CD4-positive, alpha-beta T cell (primary cell): ENCODE measurements at regions not wholly inside any gene's neighbourhood (a gene's known extent, or its start where the extent isn't known, plus 50 kb on each side); places are given as distances from the start of the nearest gene placed in this dataset.

Experiments used
- ATAC-seq: fragments of 200-7000 bp; cut with Tn5 transposase; one replicate; pipeline ENCODE4 v1.10.0; 2022; ENCODE audit warnings: mild to moderate bottlenecking; ENCODE audit not compliant: poor library complexity
- CTCF ChIA-PET: fragments of 350-600 bp; sonication (Branson Sonifier 250); formaldehyde crosslinking; loops from one replicate; lab custom pipeline; 2021; ENCODE audit warnings: antibody characterized with exemption, inconsistent platforms; lab: Charles Lee
- POLR2A ChIA-PET: fragments of 350-600 bp; sonication (Branson Sonifier 250); formaldehyde crosslinking; loops from one replicate; lab custom pipeline; 2021; ENCODE audit warnings: antibody characterized with exemption, inconsistent platforms; lab: Charles Lee
- DNase-seq, 14 experiments: peaks; one replicate each; pipeline ENCODE4 v3.0.0-alpha.2; 2013 to 2020; ENCODE audit warnings: mixed read lengths in 2 of 14
- H3K27ac ChIP-seq, 2 donors: one replicate each; pipeline versions ENCODE4 v1.5.1 to v1.7.0; 2013; ENCODE audit warnings: low read length in 2 of 2, low read depth in 1 of 2, mild to moderate bottlenecking in 1 of 2
- H3K27me3 ChIP-seq, 2 experiments: 1 replicate in 1 of 2; 2 replicates in 1 of 2; pipeline versions ENCODE4 v1.6.1 to v1.7.0; 2013; ENCODE audit warnings: low read length in 2 of 2, control low read depth in 1 of 2, mild to moderate bottlenecking in 1 of 2, moderate library complexity in 1 of 2; ENCODE audit not compliant: insufficient read depth in 2 of 2, control insufficient read depth in 1 of 2
- H3K36me3 ChIP-seq: one replicate; pipeline ENCODE4 v1.6.1; 2013; ENCODE audit warnings: low read length, control low read depth; ENCODE audit not compliant: insufficient read depth
- H3K4me1 ChIP-seq: one replicate; pipeline ENCODE4 v1.6.1; 2013; ENCODE audit warnings: low read length, control low read depth; ENCODE audit not compliant: insufficient read depth
- H3K4me3 ChIP-seq: one replicate; pipeline ENCODE4 v1.5.1; 2013; ENCODE audit warnings: mild to moderate bottlenecking, low read length, moderate library complexity
- H3K9me3 ChIP-seq, 2 experiments: 1 replicate in 1 of 2; 2 replicates in 1 of 2; pipeline versions ENCODE4 v1.6.1 to v1.7.0; 2013; ENCODE audit warnings: low read length in 2 of 2, mild to moderate bottlenecking in 2 of 2, control low read depth in 1 of 2, moderate library complexity in 1 of 2; ENCODE audit not compliant: control insufficient read depth in 1 of 2, insufficient read depth in 1 of 2
- H3K27ac Mint-ChIP-seq: one replicate; pipeline ENCODE4 v1.8.0; 2020; ENCODE audit warnings: mixed read lengths
- H3K27me3 Mint-ChIP-seq: one replicate; pipeline ENCODE4 v1.8.0; 2021; ENCODE audit warnings: mixed read lengths
- H3K36me3 Mint-ChIP-seq: one replicate; pipeline ENCODE4 v1.8.0; 2021; ENCODE audit warnings: low read depth, mixed read lengths
- H3K4me1 Mint-ChIP-seq: one replicate; pipeline ENCODE4 v1.8.0; 2021; ENCODE audit warnings: low read depth, mixed read lengths
- H3K4me3 Mint-ChIP-seq: one replicate; pipeline ENCODE4 v1.8.0; 2020; ENCODE audit warnings: mild to moderate bottlenecking, mixed read lengths
- H3K9me3 Mint-ChIP-seq: one replicate; pipeline ENCODE4 v1.8.0; 2020; ENCODE audit warnings: mixed read lengths
- intact Hi-C, 2 experiments: fragments of 100-400 bp; cut with DNase I in 1 of 2; cut with micrococcal nuclease in 1 of 2; formaldehyde crosslinking; loops; one replicate each; pipeline versions ENCODE4 v1.15.1 to v1.9.0; 2023 to 2025; cut with DNase I, micrococcal nuclease
- TF ChIP-seq, protein P1 (sequence below): fragments of 200-600 bp; IDR thresholded peaks from one replicate; pipeline ENCODE4 v1.8.0; 2022; ENCODE audit warnings: antibody characterized with exemption, mild to moderate bottlenecking

DNA sequence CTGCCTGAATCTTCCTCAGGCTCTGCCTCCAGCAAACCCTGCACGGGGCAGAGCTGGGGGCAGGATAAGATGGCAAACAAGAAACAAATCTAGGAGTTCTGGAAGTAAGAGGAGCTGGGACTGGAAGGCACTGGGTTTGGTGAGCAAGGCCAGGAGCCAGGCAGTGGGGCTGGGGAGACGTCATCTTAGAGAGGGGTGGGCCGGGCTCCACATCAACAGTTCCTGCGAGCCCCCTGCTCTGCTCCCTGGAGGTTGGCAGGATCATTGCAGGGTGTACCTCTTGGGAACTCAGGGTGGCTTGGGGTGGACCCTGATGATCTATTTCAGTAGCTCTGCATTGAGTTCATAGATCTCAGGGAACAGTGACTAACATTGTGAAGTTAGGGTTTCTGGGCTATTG, 87.3 kb upstream of the PRR23E start:
- ATAC-seq (no peak), DNase-seq (no peak)
- Mint-ChIP-seq H3K27ac (no peak overlapping the region), H3K27me3 (no peaks in the 10 kb centered on the region), H3K9me3 (peaks cover 1% of the 10 kb centered on the region), H3K4me3 (no peak overlapping the region), H3K4me1 (no peaks in the 10 kb centered on the region), H3K36me3 (no peaks in the 10 kb centered on the region)
- H3K4me1 ChIP-seq, result no peaks in the 10 kb centered on the region
- H3K36me3 ChIP-seq, result no peaks in the 10 kb centered on the region
- no peaks in the 10 kb centered on the region for H3K9me3 ChIP-seq
- ChIA-PET POLR2A (no interaction called here), CTCF (no interaction called here)
- intact Hi-C loops, result no loop called here
- no peak overlapping the region for H3K4me3 ChIP-seq
- H3K27me3 ChIP-seq, result no peaks in the 10 kb centered on the region
- TF ChIP-seq, protein P1, sequence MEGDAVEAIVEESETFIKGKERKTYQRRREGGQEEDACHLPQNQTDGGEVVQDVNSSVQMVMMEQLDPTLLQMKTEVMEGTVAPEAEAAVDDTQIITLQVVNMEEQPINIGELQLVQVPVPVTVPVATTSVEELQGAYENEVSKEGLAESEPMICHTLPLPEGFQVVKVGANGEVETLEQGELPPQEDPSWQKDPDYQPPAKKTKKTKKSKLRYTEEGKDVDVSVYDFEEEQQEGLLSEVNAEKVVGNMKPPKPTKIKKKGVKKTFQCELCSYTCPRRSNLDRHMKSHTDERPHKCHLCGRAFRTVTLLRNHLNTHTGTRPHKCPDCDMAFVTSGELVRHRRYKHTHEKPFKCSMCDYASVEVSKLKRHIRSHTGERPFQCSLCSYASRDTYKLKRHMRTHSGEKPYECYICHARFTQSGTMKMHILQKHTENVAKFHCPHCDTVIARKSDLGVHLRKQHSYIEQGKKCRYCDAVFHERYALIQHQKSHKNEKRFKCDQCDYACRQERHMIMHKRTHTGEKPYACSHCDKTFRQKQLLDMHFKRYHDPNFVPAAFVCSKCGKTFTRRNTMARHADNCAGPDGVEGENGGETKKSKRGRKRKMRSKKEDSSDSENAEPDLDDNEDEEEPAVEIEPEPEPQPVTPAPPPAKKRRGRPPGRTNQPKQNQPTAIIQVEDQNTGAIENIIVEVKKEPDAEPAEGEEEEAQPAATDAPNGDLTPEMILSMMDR, result no peak
- H3K27ac ChIP-seq, result no peak overlapping the region

DNA sequence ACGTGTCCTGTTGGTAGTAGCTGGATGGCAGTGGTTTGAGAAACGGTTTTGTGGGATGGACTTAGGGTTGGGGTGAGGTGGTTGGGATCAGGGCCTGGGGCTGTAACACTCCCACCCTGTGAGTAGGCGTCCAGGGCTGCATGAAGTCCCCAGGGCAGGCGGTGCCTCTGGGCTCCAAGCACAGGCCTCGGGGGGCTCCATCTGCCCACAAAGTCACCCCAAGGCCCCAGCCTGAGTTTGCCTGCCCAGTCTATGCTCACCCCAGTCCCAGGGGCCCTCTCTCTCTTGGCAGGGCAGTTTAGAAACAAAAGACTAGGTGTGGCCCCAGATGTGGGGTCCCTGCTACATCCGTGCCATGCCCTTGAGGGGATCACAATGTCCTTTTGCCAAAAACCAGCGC, 86.9 kb upstream of the PRR23E start:
- peaks cover 1% of the 10 kb centered on the region for H3K9me3 Mint-ChIP-seq
- Histone ChIP-seq H3K27ac (no peak overlapping the region), H3K36me3 (no peaks in the 10 kb centered on the region), H3K4me3 (no peak overlapping the region), H3K9me3 (no peaks in the 10 kb centered on the region), H3K4me1 (no peaks in the 10 kb centered on the region), H3K27me3 (no peaks in the 10 kb centered on the region)
- TF ChIP-seq, protein P1, result no peak
- CTCF ChIA-PET, result no interaction called here
- no peak for DNase-seq
- intact Hi-C loops, result no loop called here
- H3K27ac Mint-ChIP-seq, result no peak overlapping the region
- no peak for ATAC-seq
- H3K4me3 Mint-ChIP-seq, result no peak overlapping the region
- H3K27me3 Mint-ChIP-seq, result no peaks in the 10 kb centered on the region
- no peaks in the 10 kb centered on the region for H3K4me1 Mint-ChIP-seq
- H3K36me3 Mint-ChIP-seq, result no peaks in the 10 kb centered on the region
- POLR2A ChIA-PET, result no interaction called here

- Mint-ChIP-seq H3K36me3 (no peaks in the 10 kb centered on the region), H3K9me3 (peaks cover 3% of the 10 kb centered on the region), H3K27me3 (no peaks in the 10 kb centered on the region), H3K4me1 (no peaks in the 10 kb centered on the region), H3K27ac (no peak overlapping the region), H3K4me3 (no peak overlapping the region)
- Histone ChIP-seq H3K4me1 (no peaks in the 10 kb centered on the region), H3K36me3 (no peaks in the 10 kb centered on the region), H3K9me3 (peaks cover 0 to 3% of the 10 kb centered on the region in 2 experiments), H3K4me3 (no peak overlapping the region), H3K27me3 (no peaks in the 10 kb centered on the region), H3K27ac (no peak overlapping the region)
- ATAC-seq, result no peak
- no peak for DNase-seq
- ChIA-PET POLR2A (no interaction called here), CTCF (no interaction called here)
- intact Hi-C loops, result no loop called here
- TF ChIP-seq, protein P1, result no peak
Measured at GRCh38 chr3:127106456-127106855, 86.5 kb upstream of the PRR23E start.
